CD4-positive, alpha-beta T cell treated with Interleukin-4 for 4 hours (primary cell): ENCODE measurements at regions not wholly inside any gene's neighbourhood (a gene's known extent, or its start where the extent isn't known, plus 50 kb on each side); places are given as distances from the start of the nearest gene placed in this dataset.
"Not testable (repeated sequence)": the region's sequence is repeated elsewhere in the genome, so short reads cannot be mapped to it uniquely, and the experiment has no call there.

Source experiments
- DNase-seq: peaks from one replicate; pipeline ENCODE4 v3.0.0-alpha.2; 2020

DNA sequence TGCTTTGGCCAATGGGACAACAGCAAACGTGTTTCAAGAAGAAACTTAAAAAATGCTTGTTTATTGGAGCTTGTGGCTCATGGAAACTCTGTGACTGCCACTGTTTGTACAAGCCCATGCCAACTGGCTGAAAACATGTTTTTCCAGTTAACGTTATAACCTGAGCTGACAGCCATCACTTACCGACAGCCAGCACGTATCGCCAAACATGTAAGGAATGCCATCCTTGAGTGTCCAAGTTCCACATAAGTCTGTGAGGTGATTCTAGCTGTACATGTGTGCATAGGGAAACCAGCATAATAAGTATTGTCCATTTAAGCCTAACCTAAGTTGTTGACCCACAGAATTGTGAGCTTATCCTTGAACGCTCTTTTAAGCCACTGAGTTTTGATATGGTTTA is 596.9 kb downstream of the TRHDE start:
- no peak for DNase-seq

DNA sequence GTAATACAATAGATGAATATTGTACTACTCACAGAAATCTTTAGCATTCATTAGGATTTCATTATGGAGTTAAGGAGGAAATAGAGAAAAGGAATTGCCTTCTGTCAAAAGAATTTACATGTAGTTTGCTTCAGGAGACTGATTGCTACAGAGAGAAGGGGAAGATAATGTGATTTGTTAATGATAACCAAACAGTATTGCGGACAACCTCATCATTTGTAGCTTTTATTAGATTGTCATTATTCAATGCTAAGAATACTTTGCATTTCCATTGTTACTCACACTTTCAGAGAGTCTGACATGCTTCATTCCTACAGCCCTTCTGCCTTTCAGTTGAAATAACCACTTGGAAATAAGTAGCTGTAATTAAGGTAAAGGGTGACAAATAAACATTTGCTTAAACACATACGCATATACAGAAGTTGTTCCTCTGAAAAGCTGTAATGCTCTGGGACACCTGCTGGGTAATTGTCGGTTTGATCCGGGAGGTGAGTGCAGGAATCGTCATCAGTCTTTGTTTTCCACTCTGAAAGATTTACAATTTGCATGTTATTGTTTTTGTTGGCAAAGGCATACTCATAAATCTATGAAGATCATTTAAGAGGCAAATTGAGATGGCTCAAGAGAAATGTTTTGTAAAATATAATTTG is 600.2 kb downstream of the TRHDE start:
- DNase-seq: no peak

DNA sequence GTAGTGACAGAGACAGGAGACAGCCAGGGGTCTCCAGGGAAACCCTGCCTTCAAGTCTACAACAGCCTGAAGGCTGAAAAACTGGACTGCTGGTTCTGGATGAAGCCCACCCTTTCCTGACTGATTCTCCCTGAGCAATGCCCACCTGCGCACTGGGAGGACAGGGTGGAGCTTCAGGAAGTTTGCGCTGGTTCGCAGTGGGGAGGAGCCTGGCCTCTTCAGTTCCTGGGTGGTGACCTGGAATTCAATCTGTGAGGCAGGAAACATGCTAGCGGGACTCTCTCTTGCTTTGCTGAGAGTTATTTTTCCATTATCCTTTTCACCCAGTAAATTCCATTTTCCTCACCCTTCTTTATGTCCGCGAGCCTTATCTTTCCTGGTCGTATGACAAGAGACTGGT is 600.8 kb downstream of the TRHDE start:
- DNase-seq: no peak

DNA sequence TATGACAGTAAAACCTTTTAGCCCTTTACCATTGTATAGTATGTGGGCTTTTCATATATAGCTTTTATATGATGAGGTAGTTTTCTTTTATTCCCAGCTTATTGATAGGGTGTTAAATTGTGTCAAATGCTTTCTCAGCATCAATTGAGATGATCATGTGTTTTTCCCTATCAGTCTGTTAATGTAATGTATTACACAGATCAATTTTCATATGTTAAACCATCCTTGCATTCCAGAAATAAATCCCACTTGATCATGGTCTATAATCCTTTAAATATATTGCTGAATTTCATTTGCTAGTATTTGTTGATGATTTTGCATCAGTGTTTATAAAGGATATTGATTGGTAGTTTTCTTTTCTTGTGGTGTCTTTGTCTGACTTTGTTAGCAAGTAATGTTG is 603.9 kb downstream of the TRHDE start:
- DNase-seq: no peak

DNA sequence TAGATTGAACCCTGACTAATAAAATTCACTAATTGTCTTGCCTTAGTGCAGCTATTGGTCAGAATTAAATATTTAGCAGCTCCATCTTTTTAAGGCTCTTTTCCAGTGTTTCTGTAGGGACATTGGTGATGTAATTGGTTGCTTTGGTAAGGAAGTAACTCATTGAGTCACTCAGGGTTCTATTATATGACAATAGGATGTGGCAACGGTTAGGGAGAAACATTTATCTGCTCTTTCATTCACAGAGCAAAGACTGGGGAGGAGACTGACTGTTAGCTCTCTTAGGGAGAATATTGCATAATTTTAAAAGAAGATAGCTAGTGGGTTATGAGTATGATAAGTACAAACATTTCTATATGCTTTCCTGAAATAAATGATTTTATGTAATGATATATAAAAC is 616.5 kb downstream of the TRHDE start:
- DNase-seq: no peak

DNA sequence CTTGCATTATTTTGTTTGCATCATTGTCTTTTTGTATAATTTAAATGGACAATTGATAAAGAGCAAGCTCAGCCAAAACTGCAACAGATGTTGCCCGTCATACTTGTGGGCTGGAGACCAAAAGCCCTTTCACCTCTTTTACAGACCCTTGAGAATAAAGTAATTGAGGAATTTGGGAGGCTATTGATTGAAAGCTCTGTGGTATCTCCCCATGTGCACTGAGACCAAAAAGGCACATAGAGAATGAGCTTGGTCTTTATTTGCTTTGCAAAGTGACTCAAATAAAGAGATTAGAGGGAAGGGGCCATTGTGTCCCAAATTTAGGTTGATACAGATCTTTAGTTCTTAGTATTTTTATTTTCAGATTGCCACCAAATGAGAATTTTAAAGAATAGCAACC is 617.6 kb downstream of the TRHDE start:
- DNase-seq: no peak

DNA sequence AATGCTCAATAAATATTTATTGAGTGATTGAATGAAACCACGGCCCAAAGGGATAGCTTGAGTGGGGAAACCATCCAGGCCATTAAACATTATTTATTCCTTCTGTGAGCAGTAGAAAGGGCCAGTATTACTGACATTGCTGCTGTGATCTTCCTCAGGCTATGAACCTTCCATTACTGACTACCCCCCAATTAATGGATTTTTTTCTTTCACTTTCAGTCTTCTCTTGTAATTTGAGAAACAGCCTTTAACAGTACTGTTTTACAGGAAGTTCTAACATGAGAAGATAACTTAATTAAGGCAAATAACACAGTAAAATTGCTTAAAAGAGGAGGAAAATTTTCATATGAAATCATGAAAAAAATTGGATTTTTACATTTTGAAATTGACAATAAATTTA is 629.5 kb downstream of the TRHDE start:
- no peak for DNase-seq

DNA sequence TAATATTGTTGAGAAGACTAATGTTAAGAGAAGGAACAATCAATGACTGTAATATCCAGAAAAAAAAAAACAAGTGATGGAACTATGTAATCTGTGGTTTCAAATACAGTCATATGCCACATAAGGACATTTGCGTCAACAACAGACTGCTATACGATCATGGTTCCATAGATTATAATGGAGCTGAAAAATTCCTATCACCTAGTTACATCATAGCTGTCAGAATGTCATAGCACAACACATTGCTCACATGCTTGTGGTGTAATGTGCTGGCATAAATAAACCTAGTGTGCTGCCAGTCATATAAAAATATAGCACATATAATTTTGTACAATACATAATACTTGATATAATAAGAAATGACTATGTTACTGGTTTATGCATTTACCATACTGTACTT is 653.5 kb downstream of the TRHDE start:
- DNase-seq: no peak

DNA sequence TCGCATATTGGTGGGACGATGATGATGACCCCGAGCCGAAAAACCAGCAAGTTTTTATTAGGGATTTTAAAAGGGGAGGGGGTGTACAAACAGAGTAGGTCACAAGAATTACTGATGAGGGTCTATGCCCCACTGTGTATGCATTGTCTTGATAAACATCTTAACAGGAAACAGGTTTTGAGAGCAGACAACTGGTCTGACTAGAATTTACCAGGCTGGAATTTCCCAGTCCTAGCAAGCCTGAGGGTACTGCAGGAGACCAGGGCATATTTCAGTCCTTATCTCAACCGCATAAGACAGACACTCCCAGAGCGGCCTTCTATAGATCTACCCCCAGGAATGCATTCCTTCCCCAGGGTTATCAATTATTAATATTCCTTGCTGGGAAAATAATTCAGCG is 659.7 kb downstream of the TRHDE start:
- DNase-seq: not testable (repeated sequence)

DNA sequence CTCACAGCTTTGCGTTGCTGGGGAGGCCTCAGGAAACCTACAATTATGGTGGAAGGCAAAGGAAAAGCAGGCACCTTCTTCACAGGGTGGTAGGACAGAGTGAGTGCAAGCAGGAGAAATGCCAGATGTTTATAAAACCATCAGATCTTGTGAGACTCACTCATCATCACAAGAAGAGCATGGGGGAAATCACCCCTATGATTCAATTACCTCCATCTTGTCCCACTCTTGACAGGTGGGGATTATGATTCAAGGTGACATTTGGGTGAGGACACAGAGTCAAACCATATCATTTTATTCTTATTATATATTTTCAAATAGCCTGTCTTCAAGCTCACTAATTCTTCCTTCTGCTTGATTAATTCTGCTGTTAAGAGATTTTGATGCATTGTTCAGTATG is 665.3 kb downstream of the TRHDE start:
- no peak for DNase-seq

DNA sequence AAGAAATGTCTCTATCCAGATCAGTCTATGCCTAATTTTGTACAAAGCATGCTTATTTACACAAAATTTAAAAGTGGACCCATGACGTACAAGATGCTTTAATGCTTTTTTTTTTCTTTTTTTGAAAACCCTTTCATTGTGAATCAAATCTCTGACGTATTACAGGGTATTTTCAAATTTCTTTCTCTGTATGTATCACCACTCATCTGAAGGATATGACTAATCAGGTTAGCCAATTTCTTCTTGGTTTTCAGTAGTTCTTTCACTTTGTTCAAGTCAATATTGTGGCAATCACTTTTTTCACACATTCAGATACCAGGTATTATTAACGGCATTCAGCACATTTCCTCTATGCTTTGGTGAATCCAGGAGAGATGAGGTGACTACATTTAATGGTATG is 685.3 kb downstream of the TRHDE start:
- DNase-seq: no peak

DNA sequence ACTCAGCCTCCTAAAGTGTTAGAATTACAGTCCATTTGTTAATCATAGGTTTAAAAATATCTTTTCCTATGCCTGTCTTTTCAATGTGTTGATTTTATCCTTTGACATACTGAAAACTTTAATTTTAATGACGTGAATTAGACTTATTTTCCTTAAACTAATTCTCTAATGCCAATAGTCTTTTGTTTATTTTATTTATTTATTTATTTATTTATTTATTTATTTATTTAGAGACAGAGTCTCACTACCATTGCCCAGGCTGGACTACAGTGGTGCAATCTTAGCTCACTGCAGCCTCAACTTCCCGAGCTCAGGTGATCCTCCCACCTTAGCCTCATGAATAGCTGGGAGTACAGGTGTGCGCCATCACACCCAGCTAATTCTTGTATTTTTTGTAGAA is 694.5 kb downstream of the TRHDE start:
- no peak for DNase-seq

DNA sequence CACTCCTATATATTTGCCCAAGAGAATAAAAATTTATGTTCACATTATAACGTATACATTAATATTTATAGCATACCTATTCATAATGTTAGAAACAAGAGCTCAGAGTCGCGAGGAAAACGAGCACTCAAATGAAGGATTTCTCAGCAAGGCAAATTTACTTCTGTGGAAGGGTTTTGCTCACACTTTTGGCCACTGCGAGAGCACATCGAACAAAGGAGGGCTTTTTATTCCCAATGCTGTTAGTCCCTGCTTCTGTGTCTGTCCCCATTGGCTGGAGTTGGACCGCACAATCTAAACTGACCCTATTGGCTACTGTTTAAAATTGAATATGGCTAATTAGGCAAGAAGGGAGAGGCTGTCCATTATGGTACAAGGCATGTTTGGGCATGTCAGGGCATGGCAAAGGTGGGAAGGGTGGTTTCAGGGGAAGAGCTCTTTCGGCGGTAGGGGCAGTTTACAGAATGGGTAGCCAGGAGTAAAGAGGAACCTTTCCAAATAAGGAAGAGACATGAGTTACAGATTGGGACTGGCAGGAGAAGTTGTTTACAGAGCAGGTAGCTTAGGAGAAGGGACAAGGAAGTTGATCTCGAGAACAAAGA is 702.9 kb downstream of the TRHDE start:
- no peak for DNase-seq

DNA sequence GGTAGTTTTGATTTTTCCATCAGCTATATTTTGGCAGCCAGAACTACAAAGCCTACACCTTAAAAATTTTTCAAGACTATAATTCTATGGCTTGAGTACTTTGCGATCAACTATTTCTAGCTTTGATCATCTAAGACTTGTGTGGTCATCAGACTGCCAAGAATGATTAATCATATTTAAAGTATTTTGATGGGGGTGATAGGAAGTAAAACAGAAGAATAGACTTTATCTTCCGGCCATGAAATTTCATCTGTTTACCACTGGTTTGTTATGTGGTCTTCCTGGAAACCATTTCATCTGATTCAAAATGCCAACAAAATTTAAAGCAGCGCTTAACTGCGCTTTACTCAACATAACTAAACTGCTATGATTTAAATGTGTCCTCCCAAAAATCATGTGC is 706.8 kb downstream of the TRHDE start:
- no peak for DNase-seq

DNA sequence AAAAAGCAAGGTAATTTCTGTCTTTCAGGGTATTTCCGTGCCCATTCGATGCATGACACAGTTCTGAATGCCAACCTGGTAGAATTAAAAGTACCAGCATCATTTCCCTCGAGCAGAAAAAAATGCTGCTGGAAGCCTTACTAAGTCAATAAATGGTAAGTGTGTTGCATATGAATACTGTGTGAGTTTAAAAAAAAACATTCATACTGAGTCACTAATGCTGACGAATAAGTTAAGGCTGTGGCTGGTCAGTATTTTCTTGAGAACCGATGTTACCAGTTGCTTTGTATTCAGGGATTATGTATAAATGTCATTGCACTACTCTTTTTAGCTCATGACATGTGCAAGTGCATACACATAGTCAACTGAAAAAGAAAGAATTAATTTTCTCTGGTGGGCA is 710.2 kb downstream of the TRHDE start:
- no peak for DNase-seq

DNA sequence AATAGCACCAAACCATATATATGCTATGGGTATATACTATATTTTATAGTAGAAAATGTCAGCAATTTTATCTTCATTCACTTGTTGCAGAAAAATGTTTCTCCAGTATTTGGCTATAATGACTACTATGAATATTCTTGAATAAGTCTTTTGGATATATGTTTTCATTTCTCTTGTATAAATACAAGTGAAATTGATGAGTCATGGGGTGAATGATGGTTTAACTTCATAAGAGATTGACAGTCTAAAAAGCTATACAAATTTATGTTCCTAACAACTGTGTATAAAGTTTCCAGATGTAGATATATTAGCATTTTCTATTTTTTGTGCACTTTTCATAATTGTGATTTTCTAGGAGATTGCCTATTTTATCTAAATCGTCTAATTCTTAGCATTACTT is 714.8 kb downstream of the TRHDE start:
- DNase-seq: no peak

DNA sequence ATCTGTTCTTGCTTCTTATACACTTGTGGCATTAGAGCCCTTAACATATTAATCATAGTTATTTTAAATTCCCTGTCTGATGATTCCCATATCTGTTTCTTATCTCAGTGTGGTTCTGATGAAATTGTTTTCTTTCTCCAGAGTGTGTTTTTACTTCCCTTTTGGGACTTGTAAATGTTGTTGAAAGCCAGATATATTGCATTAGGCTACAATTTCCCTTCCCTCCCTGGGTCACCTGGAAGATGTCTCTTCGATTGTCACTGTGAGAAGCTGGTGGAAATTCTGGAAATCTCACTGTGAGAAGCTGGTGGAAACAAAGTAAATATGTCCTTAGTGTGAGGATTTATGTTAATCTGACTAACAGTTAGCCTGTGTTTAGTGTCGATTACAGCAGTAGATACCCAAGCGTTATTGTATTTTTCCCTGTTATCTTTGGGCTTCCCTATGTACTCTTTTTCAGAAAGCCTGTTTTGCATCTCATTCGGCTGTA is 717.3 kb downstream of the TRHDE start:
- no peak for DNase-seq

DNA sequence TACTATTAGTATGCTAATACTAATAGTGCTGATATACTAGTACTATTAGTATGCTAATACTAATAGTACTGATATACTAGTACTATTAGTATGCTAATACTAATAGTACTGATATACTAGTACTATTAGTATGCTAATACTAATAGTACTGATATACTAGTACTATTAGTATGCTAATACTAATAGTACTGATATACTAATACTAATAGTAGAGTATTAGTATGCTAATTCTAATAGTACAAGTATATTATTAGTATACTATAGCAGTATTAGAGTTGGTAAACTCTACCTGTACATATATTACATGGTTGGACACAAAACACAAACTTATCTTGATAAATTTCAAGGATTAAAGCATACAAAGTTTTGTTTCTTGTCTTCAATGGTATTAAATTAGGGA is 722.9 kb downstream of the TRHDE start:
- DNase-seq: not testable (repeated sequence)

DNA sequence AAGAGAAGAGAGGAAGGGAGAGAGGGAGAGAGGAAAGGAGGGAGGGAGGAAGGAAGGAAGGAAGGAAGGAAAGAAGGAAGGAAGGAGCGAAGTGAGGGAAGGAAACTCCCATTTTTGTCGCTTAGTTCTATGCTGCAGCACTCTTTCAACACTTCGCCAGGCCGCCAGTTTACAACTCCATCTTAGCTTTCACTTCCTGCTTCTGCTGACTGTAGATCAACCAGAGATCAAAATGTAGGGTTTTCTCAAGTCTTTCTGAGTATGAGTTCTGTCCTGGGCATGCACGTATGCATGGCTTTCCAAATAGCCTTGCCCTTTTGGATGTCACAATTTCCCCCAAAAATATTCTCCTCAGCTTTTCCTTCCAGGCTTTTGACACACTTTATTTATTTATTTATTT is 723.4 kb downstream of the TRHDE start:
- no peak for DNase-seq

DNA sequence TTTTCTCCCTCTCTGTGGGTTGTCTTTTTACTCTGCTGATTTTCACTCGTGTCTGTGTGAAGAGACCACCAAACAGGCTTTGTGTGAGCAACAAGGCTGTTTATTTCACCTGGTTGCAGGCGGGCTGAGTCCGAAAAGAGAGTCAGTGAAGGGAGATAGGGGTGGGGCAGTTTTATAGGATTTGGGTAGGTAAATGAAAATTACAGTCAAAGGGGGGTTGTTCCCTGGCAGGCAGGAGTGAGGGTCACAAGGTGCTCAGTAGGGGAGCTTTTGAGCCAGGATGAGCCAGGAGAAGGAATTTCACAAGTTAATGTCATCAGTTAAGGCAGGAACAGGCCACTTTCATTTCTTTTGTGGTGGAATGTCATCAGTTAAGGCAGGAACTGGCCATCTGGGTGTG is 729.6 kb downstream of the TRHDE start:
- not testable (repeated sequence) for DNase-seq

DNA sequence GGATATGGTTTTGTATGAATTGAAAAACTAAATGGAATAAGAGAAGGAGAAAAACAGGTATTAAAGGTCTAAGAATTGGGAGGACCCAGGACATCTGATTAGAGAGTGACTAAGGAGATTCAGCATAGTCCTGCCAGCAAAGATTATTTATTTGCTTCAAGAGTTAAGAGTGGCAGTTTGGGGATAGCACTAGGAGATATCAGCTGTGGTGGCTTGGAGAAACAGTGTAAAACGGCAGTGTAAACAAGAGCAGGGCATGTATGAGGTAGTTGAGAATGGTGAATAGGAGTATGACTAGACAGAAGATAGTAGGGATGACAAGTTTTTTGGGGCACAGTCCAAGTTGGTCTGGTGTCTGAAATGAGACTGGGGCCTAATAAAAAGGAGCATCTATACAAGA is 730.3 kb downstream of the TRHDE start:
- DNase-seq: not testable (repeated sequence)

DNA sequence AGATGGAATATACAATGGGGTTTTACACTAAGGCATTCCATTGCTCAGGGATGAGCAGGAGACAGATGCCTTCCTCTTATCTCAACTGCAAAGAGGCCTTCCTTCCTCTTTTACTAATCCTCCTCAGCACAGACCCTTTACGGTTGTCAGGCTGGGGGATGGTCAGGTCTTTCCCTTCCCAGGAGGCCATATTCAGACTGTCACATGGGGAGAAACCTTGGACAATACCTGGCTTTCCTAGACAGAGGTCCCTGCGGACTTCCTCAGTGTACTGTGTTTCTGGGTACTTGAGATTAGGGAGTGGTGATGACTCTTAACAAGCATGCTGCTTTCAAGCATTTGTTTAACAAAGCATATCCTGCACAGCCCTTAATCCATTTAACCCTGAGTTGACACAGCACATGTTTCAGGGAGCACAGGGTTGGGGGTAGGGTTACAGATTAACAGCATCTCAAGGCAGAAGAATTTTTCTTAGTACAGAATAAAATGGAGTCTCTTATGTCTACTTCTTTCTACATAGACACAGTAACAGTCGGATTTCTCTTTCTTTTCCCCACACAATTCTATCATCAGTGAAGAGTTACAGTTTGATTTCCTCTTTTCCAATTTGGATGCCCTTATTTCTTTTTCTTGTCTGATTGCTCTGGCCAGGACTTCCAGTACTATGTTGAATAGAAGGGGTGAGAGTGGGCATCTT is 737.1 kb downstream of the TRHDE start:
- DNase-seq: not testable (repeated sequence)

DNA sequence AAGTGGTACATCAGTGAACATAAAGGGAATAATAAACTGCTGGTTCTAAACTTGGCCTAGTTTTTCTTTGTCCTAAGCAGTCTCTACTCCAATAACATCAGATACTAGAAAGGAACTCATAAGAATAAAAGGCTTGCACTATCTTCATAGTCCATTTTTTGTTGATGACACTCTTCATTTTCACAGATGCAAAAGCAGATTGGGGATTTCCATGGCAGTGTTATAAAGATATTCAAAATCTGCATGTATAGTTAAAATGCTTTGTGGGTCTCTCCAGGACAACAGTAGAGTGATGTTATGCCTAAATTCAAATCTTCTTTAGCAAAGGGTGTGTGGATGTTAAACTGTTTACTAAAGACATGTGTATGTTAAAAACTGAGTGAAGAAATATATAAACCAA is 745.8 kb downstream of the TRHDE start:
- DNase-seq: no peak

DNA sequence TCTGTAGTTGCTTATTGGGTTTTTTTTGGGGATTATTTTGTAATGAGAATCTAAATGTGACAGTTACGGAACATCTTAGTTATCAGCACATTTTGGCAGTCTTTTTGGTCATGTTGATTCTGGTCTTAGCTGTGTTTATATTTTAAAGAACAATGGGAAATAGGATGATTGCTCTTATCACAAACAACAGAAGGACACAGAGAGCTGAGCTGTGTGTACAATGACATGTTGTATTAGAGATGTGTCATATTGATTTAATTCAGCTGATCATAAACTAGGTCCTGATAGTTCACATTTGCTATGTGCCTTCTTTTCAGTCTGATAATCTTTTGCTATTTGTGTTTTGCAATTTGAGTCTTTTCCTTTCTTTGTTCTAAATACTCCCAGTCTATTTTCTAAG is 781.7 kb downstream of the TRHDE start:
- DNase-seq: no peak

DNA sequence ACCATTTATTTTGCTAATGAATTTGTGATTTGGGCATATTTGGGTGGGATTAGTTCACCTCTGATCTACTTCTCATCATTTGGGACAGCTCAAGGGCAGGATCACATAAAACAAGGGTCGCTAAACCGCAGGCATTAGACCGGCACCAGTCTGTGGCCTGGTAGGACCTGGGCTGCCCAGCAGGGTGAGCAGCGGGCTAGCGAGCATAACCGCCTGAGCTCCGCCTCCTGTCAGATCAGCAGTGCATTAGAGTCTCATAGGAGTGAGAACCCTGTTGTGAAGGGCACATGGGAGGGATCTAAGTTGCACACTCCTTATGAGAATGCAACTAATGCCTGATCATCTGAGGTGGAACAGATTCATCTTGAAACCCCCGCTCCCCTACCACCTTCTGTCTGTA is 785.3 kb downstream of the TRHDE start:
- no peak for DNase-seq
